Stimulated activated CD4-positive, alpha-beta T cell treated with anti-CD3 and anti-CD28 coated beads, Interleukin-1b, Interleukin-23, amount 100 ng/mL, for 48 hours (primary cell): ENCODE measurements at regions not wholly inside any gene's neighbourhood (a gene's known extent, or its start where the extent isn't known, plus 50 kb on each side); places are given as distances from the start of the nearest gene placed in this dataset.

Experiments used
- DNase-seq: peaks from one replicate; pipeline ENCODE4 v3.0.0-alpha.2; 2020

- no peak for DNase-seq
Measured at GRCh38 chr10:121282797-121283515, 315.3 kb downstream of the FGFR2 start.

GRCh38 chr10:121284936-121285335 is 313.3 kb downstream of the FGFR2 start:
- no peak for DNase-seq

GRCh38 chr10:121285406-121286196 is 312.6 kb downstream of the FGFR2 start:
- DNase-seq: no peak

- no peak for DNase-seq
Measured at GRCh38 chr10:121288011-121288410, 310.2 kb downstream of the FGFR2 start.

- DNase-seq: no peak
Measured at GRCh38 chr10:121288864-121289661, 309.2 kb downstream of the FGFR2 start.

- no peak for DNase-seq
Measured at GRCh38 chr10:121289800-121290199, 308.4 kb downstream of the FGFR2 start.

- no peak for DNase-seq
Measured at GRCh38 chr10:121290674-121291073, 307.6 kb downstream of the FGFR2 start.

- DNase-seq: no peak
Measured at GRCh38 chr10:121291376-121291775, 306.9 kb downstream of the FGFR2 start.

- DNase-seq: no peak
Measured at GRCh38 chr10:121291823-121292222, 306.4 kb downstream of the FGFR2 start.

- DNase-seq: no peak
Measured at GRCh38 chr10:121292321-121292720, 305.9 kb downstream of the FGFR2 start.

GRCh38 chr10:121293110-121293509 is 305.1 kb downstream of the FGFR2 start:
- DNase-seq: no peak

- no peak for DNase-seq
Measured at GRCh38 chr10:121294630-121295029, 303.6 kb downstream of the FGFR2 start.

GRCh38 chr10:121296378-121296777 is 301.9 kb downstream of the FGFR2 start:
- no peak for DNase-seq

- no peak for DNase-seq
Measured at GRCh38 chr10:121296881-121297585, 301.2 kb downstream of the FGFR2 start.

- DNase-seq: no peak
Measured at GRCh38 chr10:121300723-121301122, 297.5 kb downstream of the FGFR2 start.

GRCh38 chr10:121302541-121303180 is 295.6 kb downstream of the FGFR2 start:
- no peak for DNase-seq

- DNase-seq: no peak
Measured at GRCh38 chr10:121303287-121303890, 294.9 kb downstream of the FGFR2 start.

- no peak for DNase-seq
Measured at GRCh38 chr10:121305066-121305465, 293.2 kb downstream of the FGFR2 start.

- DNase-seq: no peak
Measured at GRCh38 chr10:121306159-121306673, 292.0 kb downstream of the FGFR2 start.

- DNase-seq: no peak
Measured at GRCh38 chr10:121307411-121307980, 290.7 kb downstream of the FGFR2 start.

GRCh38 chr10:121308020-121308419 is 290.2 kb downstream of the FGFR2 start:
- DNase-seq: no peak
